Neural crest cell (in vitro differentiated cells): ENCODE measurements at regions not wholly inside any gene's neighbourhood (a gene's known extent, or its start where the extent isn't known, plus 50 kb on each side); places are given as distances from the start of the nearest gene placed in this dataset.

Experiments used
- DNase-seq: peaks from one replicate; pipeline ENCODE4 v3.0.0; 2021; ENCODE audit warnings: low read depth, mixed read lengths, low spot score
- H3K27ac Mint-ChIP-seq: one replicate; pipeline ENCODE4 v1.8.0; 2021; ENCODE audit warnings: mild to moderate bottlenecking, mixed read lengths; ENCODE audit not compliant: unreplicated experiment
- H3K27me3 Mint-ChIP-seq: 2 replicates; pipeline ENCODE4 v1.8.0; 2021; ENCODE audit warnings: low read depth, mild to moderate bottlenecking, mixed read lengths
- H3K36me3 Mint-ChIP-seq: 2 replicates; pipeline ENCODE4 v1.8.0; 2021; ENCODE audit warnings: low read depth, mild to moderate bottlenecking, mixed read lengths
- H3K4me1 Mint-ChIP-seq: 2 replicates; pipeline ENCODE4 v1.8.0; 2021; ENCODE audit warnings: mixed read lengths
- H3K4me3 Mint-ChIP-seq: one replicate; pipeline ENCODE4 v1.8.0; 2021; ENCODE audit warnings: mild to moderate bottlenecking, mixed read lengths
- H3K9me3 Mint-ChIP-seq: 2 replicates; pipeline ENCODE4 v1.8.0; 2021; ENCODE audit warnings: mixed read lengths
- TF ChIP-seq, protein P1 (sequence below): fragments of 200-600 bp; sonication (generic); conservative IDR thresholded peaks from 2 replicates; pipeline ENCODE4 v1.5.0; 2021; ENCODE audit warnings: antibody characterized with exemption, mild to moderate bottlenecking

DNA sequence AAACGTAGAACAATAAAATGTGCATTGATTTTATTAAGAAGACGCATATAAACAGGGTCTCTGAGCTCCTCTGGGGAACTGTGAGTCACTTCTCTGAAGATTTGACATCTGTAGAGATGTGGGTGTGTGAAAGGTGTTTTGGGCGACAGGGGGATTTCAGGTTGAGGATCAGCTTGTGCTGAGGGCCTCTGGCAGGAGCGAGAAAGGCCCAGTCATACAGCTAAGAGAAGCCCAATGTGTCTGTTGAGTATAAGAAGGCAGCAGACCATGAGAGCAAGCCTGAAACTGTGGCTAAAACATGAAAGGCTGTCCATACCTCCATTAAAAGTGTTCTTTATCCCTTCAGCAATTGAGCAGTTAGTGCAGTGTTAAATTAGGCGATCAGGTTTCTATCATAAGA is 406.5 kb upstream of the MON1B start:
- H3K9me3 Mint-ChIP-seq = peaks cover 6% of the 10 kb centered on the region
- H3K27me3 Mint-ChIP-seq = no peaks in the 10 kb centered on the region
- no peak overlapping the region for H3K27ac Mint-ChIP-seq
- H3K36me3 Mint-ChIP-seq = no peaks in the 10 kb centered on the region
- no peaks in the 10 kb centered on the region for H3K4me1 Mint-ChIP-seq
- DNase-seq = no peak
- no peak overlapping the region for H3K4me3 Mint-ChIP-seq
- TF ChIP-seq, protein P1, sequence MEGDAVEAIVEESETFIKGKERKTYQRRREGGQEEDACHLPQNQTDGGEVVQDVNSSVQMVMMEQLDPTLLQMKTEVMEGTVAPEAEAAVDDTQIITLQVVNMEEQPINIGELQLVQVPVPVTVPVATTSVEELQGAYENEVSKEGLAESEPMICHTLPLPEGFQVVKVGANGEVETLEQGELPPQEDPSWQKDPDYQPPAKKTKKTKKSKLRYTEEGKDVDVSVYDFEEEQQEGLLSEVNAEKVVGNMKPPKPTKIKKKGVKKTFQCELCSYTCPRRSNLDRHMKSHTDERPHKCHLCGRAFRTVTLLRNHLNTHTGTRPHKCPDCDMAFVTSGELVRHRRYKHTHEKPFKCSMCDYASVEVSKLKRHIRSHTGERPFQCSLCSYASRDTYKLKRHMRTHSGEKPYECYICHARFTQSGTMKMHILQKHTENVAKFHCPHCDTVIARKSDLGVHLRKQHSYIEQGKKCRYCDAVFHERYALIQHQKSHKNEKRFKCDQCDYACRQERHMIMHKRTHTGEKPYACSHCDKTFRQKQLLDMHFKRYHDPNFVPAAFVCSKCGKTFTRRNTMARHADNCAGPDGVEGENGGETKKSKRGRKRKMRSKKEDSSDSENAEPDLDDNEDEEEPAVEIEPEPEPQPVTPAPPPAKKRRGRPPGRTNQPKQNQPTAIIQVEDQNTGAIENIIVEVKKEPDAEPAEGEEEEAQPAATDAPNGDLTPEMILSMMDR = no peak

DNA sequence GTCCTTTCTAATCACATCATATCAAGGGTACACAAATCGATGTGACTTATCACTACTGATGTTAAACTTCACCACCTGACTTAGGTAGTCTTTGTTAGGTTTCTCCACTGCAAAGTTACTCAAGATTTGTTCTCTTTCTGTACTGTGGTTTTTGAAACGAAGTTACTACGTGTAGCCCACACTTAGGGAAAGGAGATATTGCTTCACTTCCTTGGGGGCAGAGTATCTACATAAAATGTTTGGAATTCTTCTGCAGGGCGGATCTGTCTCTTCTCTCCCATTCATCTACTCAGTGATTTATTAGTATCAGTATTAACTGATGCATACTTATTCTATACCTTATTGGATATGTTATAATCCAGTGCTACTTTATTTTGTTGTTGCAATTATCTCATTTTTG is 403.6 kb upstream of the MON1B start:
- TF ChIP-seq, protein P1 = no peak
- no peak for DNase-seq
- Mint-ChIP-seq H3K27ac (no peak overlapping the region), H3K36me3 (no peaks in the 10 kb centered on the region), H3K9me3 (peaks cover 6% of the 10 kb centered on the region), H3K27me3 (peaks cover 3% of the 10 kb centered on the region), H3K4me3 (no peak overlapping the region), H3K4me1 (no peaks in the 10 kb centered on the region)

GRCh38 chr16:76791151-76791550 is 399.8 kb upstream of the MON1B start:
- Mint-ChIP-seq H3K36me3 (no peaks in the 10 kb centered on the region), H3K27me3 (peaks cover 3% of the 10 kb centered on the region), H3K4me3 (no peak overlapping the region), H3K4me1 (no peaks in the 10 kb centered on the region), H3K27ac (no peak overlapping the region), H3K9me3 (peaks cover 6% of the 10 kb centered on the region)
- DNase-seq = no peak
- TF ChIP-seq, protein P1 = no peak

GRCh38 chr16:76796416-76796815 is 394.6 kb upstream of the MON1B start:
- no peaks in the 10 kb centered on the region for H3K27me3 Mint-ChIP-seq
- no peaks in the 10 kb centered on the region for H3K4me1 Mint-ChIP-seq
- no peak for DNase-seq
- H3K4me3 Mint-ChIP-seq = no peak overlapping the region
- no peak overlapping the region for H3K27ac Mint-ChIP-seq
- no peaks in the 10 kb centered on the region for H3K9me3 Mint-ChIP-seq
- TF ChIP-seq, protein P1 = no peak
- no peaks in the 10 kb centered on the region for H3K36me3 Mint-ChIP-seq

GRCh38 chr16:76796978-76797377 is 394.0 kb upstream of the MON1B start:
- H3K4me3 Mint-ChIP-seq = no peak overlapping the region
- H3K4me1 Mint-ChIP-seq = no peaks in the 10 kb centered on the region
- no peak overlapping the region for H3K27ac Mint-ChIP-seq
- H3K36me3 Mint-ChIP-seq = no peaks in the 10 kb centered on the region
- DNase-seq = no peak
- TF ChIP-seq, protein P1 = no peak
- no peaks in the 10 kb centered on the region for H3K9me3 Mint-ChIP-seq
- H3K27me3 Mint-ChIP-seq = no peaks in the 10 kb centered on the region

- no peak overlapping the region for H3K27ac Mint-ChIP-seq
- TF ChIP-seq, protein P1 = no peak
- no peaks in the 10 kb centered on the region for H3K36me3 Mint-ChIP-seq
- no peaks in the 10 kb centered on the region for H3K9me3 Mint-ChIP-seq
- DNase-seq = no peak
- H3K27me3 Mint-ChIP-seq = no peaks in the 10 kb centered on the region
- no peak overlapping the region for H3K4me3 Mint-ChIP-seq
- H3K4me1 Mint-ChIP-seq = no peaks in the 10 kb centered on the region
These were observed 393.5 kb upstream of the MON1B start for GRCh38 chr16:76797457-76797856.
